ENCODE measurements at regions not wholly inside any gene's neighbourhood (a gene's known extent, or its start where the extent isn't known, plus 50 kb on each side); places are given as distances from the start of the nearest gene placed in this dataset.

DNA sequence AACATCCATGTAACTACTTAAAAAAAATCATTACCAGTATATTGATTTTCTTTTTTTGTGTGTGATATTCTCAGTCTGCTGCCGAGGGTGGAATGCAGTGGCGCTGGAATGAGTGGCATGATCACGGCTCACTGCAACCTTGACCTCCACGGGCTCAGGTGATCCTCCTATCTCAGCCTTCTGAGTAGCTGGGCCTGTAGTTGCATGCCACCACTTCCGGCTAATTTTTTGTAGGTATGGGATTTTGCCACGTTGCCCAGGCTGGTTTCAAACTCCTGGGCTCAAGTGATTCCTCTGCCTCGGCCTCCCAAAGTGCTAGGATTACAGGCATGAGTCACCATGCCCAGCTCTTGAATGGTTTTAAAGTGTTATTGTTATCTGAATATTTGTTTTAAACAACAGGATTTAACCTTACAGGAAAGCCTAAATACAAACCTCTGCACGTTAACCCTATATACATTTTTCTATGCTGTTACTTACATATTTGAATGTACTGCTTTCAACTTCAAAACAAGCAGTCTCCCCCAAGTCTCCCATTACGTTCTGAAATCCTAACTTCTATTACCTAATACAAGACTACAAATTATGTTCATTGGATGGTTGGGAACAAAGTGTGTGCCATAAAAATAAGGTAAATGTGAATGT lies 61.7 kb downstream of the KPNA2 start:
- TF ChIP-seq, protein P1, sequence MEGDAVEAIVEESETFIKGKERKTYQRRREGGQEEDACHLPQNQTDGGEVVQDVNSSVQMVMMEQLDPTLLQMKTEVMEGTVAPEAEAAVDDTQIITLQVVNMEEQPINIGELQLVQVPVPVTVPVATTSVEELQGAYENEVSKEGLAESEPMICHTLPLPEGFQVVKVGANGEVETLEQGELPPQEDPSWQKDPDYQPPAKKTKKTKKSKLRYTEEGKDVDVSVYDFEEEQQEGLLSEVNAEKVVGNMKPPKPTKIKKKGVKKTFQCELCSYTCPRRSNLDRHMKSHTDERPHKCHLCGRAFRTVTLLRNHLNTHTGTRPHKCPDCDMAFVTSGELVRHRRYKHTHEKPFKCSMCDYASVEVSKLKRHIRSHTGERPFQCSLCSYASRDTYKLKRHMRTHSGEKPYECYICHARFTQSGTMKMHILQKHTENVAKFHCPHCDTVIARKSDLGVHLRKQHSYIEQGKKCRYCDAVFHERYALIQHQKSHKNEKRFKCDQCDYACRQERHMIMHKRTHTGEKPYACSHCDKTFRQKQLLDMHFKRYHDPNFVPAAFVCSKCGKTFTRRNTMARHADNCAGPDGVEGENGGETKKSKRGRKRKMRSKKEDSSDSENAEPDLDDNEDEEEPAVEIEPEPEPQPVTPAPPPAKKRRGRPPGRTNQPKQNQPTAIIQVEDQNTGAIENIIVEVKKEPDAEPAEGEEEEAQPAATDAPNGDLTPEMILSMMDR (IDR thresholded peaks at IDR 0.05; ENCODE audit: insufficient read depth, low read length): no peak
- TF ChIP-seq GABPA (IDR thresholded peaks at IDR 0.05; ENCODE audit: low read depth) (no peak), POLR2AphosphoS5 (IDR thresholded peaks at IDR 0.05; ENCODE audit: low read depth) (no peak), SPI1 (IDR thresholded peaks at IDR 0.05; ENCODE audit: borderline replicate concordance, low read depth) (no peak)
- TF ChIP-seq, protein P2, sequence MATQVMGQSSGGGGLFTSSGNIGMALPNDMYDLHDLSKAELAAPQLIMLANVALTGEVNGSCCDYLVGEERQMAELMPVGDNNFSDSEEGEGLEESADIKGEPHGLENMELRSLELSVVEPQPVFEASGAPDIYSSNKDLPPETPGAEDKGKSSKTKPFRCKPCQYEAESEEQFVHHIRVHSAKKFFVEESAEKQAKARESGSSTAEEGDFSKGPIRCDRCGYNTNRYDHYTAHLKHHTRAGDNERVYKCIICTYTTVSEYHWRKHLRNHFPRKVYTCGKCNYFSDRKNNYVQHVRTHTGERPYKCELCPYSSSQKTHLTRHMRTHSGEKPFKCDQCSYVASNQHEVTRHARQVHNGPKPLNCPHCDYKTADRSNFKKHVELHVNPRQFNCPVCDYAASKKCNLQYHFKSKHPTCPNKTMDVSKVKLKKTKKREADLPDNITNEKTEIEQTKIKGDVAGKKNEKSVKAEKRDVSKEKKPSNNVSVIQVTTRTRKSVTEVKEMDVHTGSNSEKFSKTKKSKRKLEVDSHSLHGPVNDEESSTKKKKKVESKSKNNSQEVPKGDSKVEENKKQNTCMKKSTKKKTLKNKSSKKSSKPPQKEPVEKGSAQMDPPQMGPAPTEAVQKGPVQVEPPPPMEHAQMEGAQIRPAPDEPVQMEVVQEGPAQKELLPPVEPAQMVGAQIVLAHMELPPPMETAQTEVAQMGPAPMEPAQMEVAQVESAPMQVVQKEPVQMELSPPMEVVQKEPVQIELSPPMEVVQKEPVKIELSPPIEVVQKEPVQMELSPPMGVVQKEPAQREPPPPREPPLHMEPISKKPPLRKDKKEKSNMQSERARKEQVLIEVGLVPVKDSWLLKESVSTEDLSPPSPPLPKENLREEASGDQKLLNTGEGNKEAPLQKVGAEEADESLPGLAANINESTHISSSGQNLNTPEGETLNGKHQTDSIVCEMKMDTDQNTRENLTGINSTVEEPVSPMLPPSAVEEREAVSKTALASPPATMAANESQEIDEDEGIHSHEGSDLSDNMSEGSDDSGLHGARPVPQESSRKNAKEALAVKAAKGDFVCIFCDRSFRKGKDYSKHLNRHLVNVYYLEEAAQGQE (IDR thresholded peaks at IDR 0.05; ENCODE audit: insufficient replicate concordance, low read depth): no peak

All from HL-60 (cell line).